NCI-H1417 (cell line): ENCODE measurements at regions not wholly inside any gene's neighbourhood (a gene's known extent, or its start where the extent isn't known, plus 50 kb on each side); places are given as distances from the start of the nearest gene placed in this dataset.
"Not testable (repeated sequence)": the region's sequence is repeated elsewhere in the genome, so short reads cannot be mapped to it uniquely, and the experiment has no call there.

ENCODE experiments used
- DNase-seq, 3 experiments: peaks; one replicate each; lab custom pipeline; 2025; lab: John Stamatoyannopoulos, UW

- peak in 2 of 3 experiments; percentile 0 to 9 for DNase-seq
These were observed 642.6 kb upstream of the HS3ST1 start for GRCh38 chr4:12071316-12071715.

- no peak for DNase-seq
These were observed 625.3 kb upstream of the HS3ST1 start for GRCh38 chr4:12053966-12054365.

GRCh38 chr4:12053556-12053955, 624.9 kb upstream of the HS3ST1 start:
- no peak for DNase-seq

- no peak for DNase-seq
These were observed 621.7 kb upstream of the HS3ST1 start for GRCh38 chr4:12050357-12050756.

GRCh38 chr4:12042818-12043217, 614.1 kb upstream of the HS3ST1 start:
- no peak for DNase-seq

- DNase-seq, result peak in 1 of 3 experiments; percentile 34
These were observed 613.1 kb upstream of the HS3ST1 start for GRCh38 chr4:12041828-12042227.

GRCh38 chr4:12036450-12036849, 607.8 kb upstream of the HS3ST1 start:
- DNase-seq, result no peak

- DNase-seq, result no peak
These were observed 599.6 kb upstream of the HS3ST1 start for GRCh38 chr4:12028258-12028657.

GRCh38 chr4:12022409-12022808, 593.7 kb upstream of the HS3ST1 start:
- DNase-seq, result no peak

GRCh38 chr4:12016729-12017128, 588.0 kb upstream of the HS3ST1 start:
- DNase-seq, result peak in 1 of 3 experiments; percentile 5

GRCh38 chr4:12005471-12005870, 576.8 kb upstream of the HS3ST1 start:
- DNase-seq, result no peak

GRCh38 chr4:11996581-11996980, 567.9 kb upstream of the HS3ST1 start:
- DNase-seq, result not testable (repeated sequence)

- DNase-seq, result no peak
These were observed 548.1 kb upstream of the HS3ST1 start for GRCh38 chr4:11976726-11977263.

GRCh38 chr4:11973270-11973669, 544.6 kb upstream of the HS3ST1 start:
- DNase-seq, result no peak

GRCh38 chr4:11970754-11971153, 542.1 kb upstream of the HS3ST1 start:
- DNase-seq, result no peak

GRCh38 chr4:11966782-11967181, 538.1 kb upstream of the HS3ST1 start:
- no peak for DNase-seq

GRCh38 chr4:11954093-11954492, 525.4 kb upstream of the HS3ST1 start:
- peak in 1 of 3 experiments; percentile 49 for DNase-seq

- no peak for DNase-seq
These were observed 520.7 kb upstream of the HS3ST1 start for GRCh38 chr4:11949355-11949754.

GRCh38 chr4:11947629-11948028, 518.9 kb upstream of the HS3ST1 start:
- not testable (repeated sequence) for DNase-seq

- DNase-seq, result no peak
These were observed 509.2 kb upstream of the HS3ST1 start for GRCh38 chr4:11937941-11938340.

- DNase-seq, result no peak
These were observed 502.6 kb upstream of the HS3ST1 start for GRCh38 chr4:11931266-11931820.

- DNase-seq, result no peak
These were observed 500.4 kb upstream of the HS3ST1 start for GRCh38 chr4:11929080-11929479.

- no peak for DNase-seq
These were observed 490.6 kb upstream of the HS3ST1 start for GRCh38 chr4:11919316-11919715.

GRCh38 chr4:11914406-11914805, 485.7 kb upstream of the HS3ST1 start:
- no peak for DNase-seq
